ENCODE measurements at regions not wholly inside any gene's neighbourhood (a gene's known extent, or its start where the extent isn't known, plus 50 kb on each side); places are given as distances from the start of the nearest gene placed in this dataset.

GRCh38 chr4:13184199-13184598, 299.9 kb downstream of the RAB28 start:
- no peaks in the 10 kb centered on the region for H3K36me3 ChIP-seq
- no peaks in the 10 kb centered on the region for H3K4me1 ChIP-seq
- WGBS, 2 donors: 68 to 98% methylated on average over 2 of the region's 2 CpGs
- peaks cover 0 to 13% (median 0%) of the 10 kb centered on the region in 4 donors for H3K9me3 ChIP-seq
- no peak overlapping the region for H3K4me3 ChIP-seq
- TF ChIP-seq EP300 (IDR thresholded peaks at IDR 0.05): no peak
- no peak for TF ChIP-seq CTCF (IDR thresholded peaks at IDR 0.05)
- no peak for TF ChIP-seq POLR2A (IDR thresholded peaks at IDR 0.05)
- H3K27ac ChIP-seq: no peak overlapping the region
- H3K27me3 ChIP-seq: no peaks in the 10 kb centered on the region
- no peak for DNase-seq (ENCODE audit: low spot score in 2 of 2)

GRCh38 chr4:13182133-13182532, 302.0 kb downstream of the RAB28 start:
- H3K36me3 ChIP-seq: no peaks in the 10 kb centered on the region
- no peaks in the 10 kb centered on the region for H3K4me1 ChIP-seq
- DNase-seq (ENCODE audit: low spot score in 2 of 2): no peak

DNA sequence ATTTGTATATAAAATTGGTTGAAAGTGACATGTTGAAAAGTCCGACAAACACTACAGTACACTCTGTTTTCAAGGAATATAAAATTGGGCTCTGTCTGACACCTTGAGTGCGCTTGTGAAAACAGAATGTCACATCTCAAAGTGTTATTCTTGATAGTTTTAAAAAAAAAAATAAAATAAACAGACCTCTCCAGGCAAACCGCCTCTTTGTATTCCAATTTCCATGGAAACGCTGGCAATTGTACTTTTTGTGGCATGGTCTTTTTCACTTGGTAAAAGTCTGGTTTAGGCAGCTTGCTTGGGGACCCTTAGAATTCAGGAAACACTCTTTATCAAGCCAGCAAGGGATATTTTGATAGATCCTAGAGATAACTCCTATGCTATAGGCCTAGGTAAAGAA, 302.5 kb downstream of the RAB28 start:
- H3K27ac ChIP-seq: no peak overlapping the region
- no peaks in the 10 kb centered on the region for H3K4me1 ChIP-seq
- no peak for TF ChIP-seq POLR2A (IDR thresholded peaks at IDR 0.05)
- TF ChIP-seq EP300 (IDR thresholded peaks at IDR 0.05): no peak
- TF ChIP-seq CTCF (IDR thresholded peaks at IDR 0.05): no peak
- no peaks in the 10 kb centered on the region for H3K27me3 ChIP-seq
- no peak for DNase-seq (ENCODE audit: low spot score in 2 of 2)
- 86 to 91% methylated on average over 4 of the region's 4 CpGs for WGBS, 2 donors
- H3K4me3 ChIP-seq: no peak overlapping the region
- H3K36me3 ChIP-seq: no peaks in the 10 kb centered on the region
- peaks cover 0 to 13% (median 0%) of the 10 kb centered on the region in 4 donors for H3K9me3 ChIP-seq

More at GRCh38 chr4:13182133-13182532, 302.0 kb downstream of the RAB28 start:
- Histone ChIP-seq H3K27ac (no peak overlapping the region), H3K9me3 (peaks cover 0 to 13% (median 0%) of the 10 kb centered on the region in 4 donors), H3K4me3 (no peak overlapping the region), H3K27me3 (no peaks in the 10 kb centered on the region)
- TF ChIP-seq EP300 (IDR thresholded peaks at IDR 0.05) (no peak), POLR2A (IDR thresholded peaks at IDR 0.05) (no peak), CTCF (IDR thresholded peaks at IDR 0.05) (no peak)

DNA sequence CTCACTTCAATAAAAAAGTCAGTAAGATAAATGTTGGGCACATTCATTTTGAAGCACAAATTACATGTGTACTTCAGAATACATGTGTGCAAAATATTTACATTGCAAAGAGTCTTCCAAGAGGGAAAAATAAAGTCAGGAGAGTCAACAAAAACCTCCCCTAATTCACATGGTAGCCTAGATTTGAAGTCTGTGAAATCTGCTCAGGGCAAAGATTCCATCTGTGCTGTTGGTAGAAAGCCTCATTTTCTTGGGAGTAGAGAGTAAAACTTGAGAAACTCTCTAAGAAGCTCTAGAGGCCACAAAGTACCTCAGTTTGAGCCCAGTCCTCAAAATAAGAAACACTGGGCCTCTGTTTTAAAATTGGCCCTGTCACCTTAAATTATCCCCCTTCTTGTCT, 303.4 kb downstream of the RAB28 start:
- no peak for DNase-seq (ENCODE audit: low spot score in 2 of 2)
- TF ChIP-seq POLR2A (IDR thresholded peaks at IDR 0.05) (no peak), CTCF (IDR thresholded peaks at IDR 0.05) (no peak), EP300 (IDR thresholded peaks at IDR 0.05) (no peak)
- peaks cover 0 to 12% (median 0%) of the 10 kb centered on the region in 4 donors for H3K9me3 ChIP-seq

GRCh38 chr4:13178621-13179020, 305.5 kb downstream of the RAB28 start:
- H3K27ac ChIP-seq: no peak overlapping the region
- H3K36me3 ChIP-seq: no peaks in the 10 kb centered on the region
- 34 to 41% methylated on average over 1 of the region's 1 CpG for WGBS, 2 donors
- no peak for TF ChIP-seq EP300 (IDR thresholded peaks at IDR 0.05)
- no peak for TF ChIP-seq POLR2A (IDR thresholded peaks at IDR 0.05)
- TF ChIP-seq CTCF (IDR thresholded peaks at IDR 0.05): no peak
- no peak overlapping the region for H3K4me3 ChIP-seq
- no peaks in the 10 kb centered on the region for H3K27me3 ChIP-seq
- H3K9me3 ChIP-seq: no peaks in the 10 kb centered on the region
- H3K4me1 ChIP-seq: peaks cover 0 to 8% (median 0%) of the 10 kb centered on the region in 4 donors
- no peak for DNase-seq (ENCODE audit: low spot score in 2 of 2)

More for the DNA sequence above, 303.4 kb downstream of the RAB28 start:
- Histone ChIP-seq H3K4me1 (no peaks in the 10 kb centered on the region), H3K36me3 (no peaks in the 10 kb centered on the region), H3K27ac (no peak overlapping the region), H3K27me3 (no peaks in the 10 kb centered on the region), H3K4me3 (no peak overlapping the region)

All from tibial nerve (tissue), 4 donors.